NCI-H2107 treated with DMSO at 0.1 percent for 48 hours (cell line): ENCODE measurements at regions not wholly inside any gene's neighbourhood (a gene's known extent, or its start where the extent isn't known, plus 50 kb on each side); places are given as distances from the start of the nearest gene placed in this dataset.

Experiments
- DNase-seq: peaks from one replicate; lab custom pipeline; 2025; ENCODE audit not compliant: unreplicated experiment; lab: John Stamatoyannopoulos, UW

DNA sequence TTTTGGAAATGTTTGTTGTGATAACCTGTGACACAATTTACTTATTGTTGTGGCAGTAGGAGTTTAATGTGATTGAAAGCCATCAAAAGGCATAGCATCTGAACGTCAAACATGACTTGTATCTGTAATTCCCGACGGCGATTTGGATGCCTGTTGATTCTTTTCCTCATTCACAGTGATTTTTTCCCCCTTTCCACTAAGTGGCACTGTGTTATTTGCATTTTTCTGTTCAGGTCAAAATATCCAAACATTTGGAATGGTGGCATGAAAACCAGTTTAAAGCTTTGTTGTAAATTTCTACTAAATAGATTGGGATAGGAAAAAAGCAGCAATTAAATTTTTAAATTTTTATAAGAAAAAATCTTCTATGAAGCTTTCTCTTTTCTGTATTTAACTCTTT lies 259.9 kb upstream of the KCNH8 start:
- DNase-seq: no peak

- no peak for DNase-seq
These were observed 262.0 kb upstream of the KCNH8 start for GRCh38 chr3:18886331-18886730.

DNA sequence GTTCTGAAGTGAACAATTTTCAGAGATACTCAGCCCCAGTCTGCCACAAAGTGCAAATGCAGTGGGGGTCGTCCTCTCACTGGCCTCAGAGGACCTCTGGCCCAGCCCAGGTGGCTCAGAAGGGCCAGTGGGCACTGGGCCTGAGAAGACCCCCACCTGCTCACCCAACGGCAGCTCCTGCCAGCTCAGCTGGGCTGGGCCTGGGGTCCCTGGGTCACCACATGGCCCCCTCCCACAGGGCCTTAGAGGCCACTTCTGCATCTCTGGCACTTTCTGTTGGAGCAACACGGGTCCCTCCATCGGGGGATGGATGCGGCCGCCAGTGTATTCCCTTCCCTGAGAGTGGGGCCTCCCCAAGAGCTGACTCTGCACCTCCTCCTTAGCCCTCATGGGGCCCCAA lies 262.7 kb upstream of the KCNH8 start:
- DNase-seq: no peak

GRCh38 chr3:18883571-18883970 lies 264.7 kb upstream of the KCNH8 start:
- no peak for DNase-seq

DNA sequence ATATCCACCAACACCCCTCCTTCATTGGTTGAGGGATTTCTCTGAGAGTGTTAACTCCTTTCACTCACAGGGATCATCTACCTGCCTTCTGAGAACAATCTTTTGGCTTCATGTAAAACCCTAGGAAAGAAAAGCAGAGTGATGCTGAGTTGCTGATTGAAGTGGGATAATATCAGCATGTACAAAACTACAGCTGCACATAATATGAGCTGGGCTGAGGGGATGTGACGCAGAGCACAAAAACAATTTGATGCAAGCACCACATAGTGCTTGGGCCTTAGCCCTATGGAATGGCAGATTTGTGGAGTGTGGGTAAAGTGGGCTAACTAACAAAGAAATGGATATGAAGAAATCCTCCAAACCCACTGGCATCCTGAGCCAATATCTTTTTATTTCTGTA lies 267.6 kb upstream of the KCNH8 start:
- DNase-seq: no peak

GRCh38 chr3:18872466-18872865 lies 275.8 kb upstream of the KCNH8 start:
- no peak for DNase-seq

DNA sequence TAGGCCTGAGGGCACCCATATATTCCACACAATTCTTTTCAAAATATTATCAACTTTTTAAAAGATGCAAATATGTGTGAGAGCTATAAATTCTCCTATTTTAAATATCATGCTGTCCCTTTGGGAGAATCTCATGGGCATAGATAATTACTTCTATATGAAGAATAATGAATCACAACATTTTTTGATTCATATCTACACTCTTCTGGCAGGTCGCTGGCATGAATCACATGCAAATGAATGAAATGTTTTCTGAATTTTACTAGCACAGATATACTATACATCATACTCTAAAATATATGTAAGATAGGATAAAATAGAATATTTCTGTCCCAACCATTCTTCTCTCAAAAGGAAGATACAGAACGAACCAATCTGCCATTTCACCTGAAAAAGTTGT lies 277.7 kb upstream of the KCNH8 start:
- no peak for DNase-seq

- DNase-seq: no peak
These were observed 278.2 kb upstream of the KCNH8 start for GRCh38 chr3:18870074-18870640.

- DNase-seq: no peak
These were observed 279.2 kb upstream of the KCNH8 start for GRCh38 chr3:18868911-18869689.

GRCh38 chr3:18866899-18867298 lies 281.4 kb upstream of the KCNH8 start:
- no peak for DNase-seq

GRCh38 chr3:18864933-18865731 lies 283.2 kb upstream of the KCNH8 start:
- no peak for DNase-seq

DNA sequence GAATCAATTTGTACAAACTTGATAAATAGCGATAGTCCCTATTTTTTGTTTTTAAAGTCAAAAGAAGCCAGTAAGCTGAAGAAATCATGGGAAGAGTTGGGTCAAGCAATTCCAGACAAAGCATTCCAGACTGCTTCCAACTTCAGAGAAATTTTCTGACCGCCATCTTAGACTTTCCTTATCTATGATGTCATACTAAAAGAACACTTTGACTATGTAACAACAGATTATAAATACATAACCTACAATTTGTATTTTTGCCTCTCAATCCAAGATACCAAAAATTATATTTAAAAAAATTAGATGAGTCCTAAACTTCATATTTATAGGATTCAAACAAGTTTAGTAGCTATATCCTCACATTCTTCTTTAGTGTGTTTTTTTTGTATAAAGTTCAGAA lies 286.2 kb upstream of the KCNH8 start:
- DNase-seq: no peak

- DNase-seq: no peak
These were observed 287.2 kb upstream of the KCNH8 start for GRCh38 chr3:18861137-18861536.

- DNase-seq: no peak
These were observed 295.0 kb upstream of the KCNH8 start for GRCh38 chr3:18853269-18853668.

DNA sequence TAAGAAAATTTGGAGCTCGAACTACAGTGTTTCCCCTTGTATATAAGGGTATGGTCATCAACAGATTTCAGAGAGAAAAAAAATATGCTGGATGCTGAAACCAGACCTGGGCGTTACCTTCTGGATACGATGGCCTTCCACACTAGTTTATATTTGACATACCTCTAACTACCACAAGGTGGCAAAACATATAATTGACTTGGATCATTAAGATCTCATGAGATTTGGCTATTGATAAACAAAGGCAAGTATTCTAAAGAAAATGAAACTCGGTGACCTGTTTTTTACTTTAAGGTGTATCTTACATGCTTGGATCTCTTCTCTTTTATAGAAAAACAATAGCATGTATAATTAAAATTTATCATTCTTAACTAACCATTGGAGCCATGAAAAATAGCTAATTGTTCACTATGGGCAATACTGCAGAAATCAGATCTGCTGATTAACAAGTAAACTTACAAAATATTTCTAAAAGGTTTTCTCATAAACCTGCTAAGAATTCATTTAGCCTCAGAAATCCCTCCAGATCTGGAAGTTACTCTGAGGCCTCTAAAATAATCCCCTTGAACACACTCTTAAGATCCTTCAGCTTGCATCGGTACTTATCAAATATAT lies 300.6 kb upstream of the KCNH8 start:
- no peak for DNase-seq

- DNase-seq: no peak
These were observed 304.3 kb upstream of the KCNH8 start for GRCh38 chr3:18843983-18844382.

DNA sequence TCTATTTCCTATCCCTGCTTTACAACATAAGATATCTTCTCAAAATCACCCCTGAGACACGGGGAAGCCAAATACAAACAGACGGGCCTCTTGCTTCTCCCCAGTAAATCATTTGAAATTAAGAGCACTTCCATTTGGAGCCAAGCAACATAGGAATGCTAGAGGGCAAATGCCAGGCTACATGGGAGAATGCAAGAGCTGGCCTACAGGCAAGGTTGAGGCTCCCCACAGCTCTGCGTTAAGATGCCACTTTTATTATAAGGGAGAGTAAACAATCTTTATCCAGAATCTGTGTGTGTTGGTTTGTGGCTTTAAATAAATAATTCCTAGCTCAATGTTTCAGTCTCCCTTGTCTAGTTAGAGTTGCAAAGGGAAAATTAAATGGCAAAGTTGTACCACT lies 305.1 kb upstream of the KCNH8 start:
- DNase-seq: no peak

DNA sequence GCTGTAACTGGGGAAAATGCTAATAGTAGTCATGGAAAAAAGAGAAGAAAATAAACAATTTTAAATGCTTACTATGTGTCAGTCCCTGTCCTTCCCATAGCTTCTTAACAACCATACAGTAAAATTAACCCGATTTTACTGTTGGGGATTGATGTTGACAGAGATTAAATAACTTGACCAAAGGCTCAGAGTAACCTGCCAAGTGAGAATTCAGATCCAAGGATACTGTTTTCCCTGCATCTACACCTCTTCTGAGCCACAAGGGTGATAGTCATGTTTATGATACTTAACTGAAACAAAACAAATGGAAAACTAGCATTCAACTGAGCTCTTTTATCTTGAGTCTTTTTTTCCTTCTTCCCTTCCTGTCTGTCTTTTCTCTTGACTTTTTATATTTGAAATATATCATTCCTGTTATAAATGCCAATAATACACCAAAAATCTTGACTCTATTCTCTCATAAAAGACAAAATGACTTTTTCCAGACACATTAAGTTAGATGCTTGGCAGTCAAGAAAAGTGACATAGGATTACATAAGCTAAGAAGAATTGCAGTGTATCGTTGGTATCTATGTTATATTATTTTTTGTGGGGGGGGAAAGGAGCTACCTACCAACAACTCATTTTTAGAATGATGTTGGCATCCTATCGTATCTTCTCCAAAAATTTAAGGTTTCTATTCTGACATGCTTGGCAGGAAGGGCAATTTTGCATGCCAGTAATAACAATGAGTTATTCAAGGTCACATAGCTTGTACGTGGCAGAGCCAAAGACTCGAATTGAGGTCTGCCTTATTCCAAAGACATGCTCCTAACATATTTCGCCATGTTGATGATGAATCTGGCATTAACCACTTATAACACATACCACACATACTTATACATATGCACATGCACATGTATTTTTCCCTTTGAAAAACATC lies 306.6 kb upstream of the KCNH8 start:
- no peak for DNase-seq

GRCh38 chr3:18840535-18841137 lies 307.7 kb upstream of the KCNH8 start:
- no peak for DNase-seq

GRCh38 chr3:18838758-18839157 lies 309.6 kb upstream of the KCNH8 start:
- no peak for DNase-seq
